Mesendoderm (in vitro differentiated cells): ENCODE measurements at regions not wholly inside any gene's neighbourhood (a gene's known extent, or its start where the extent isn't known, plus 50 kb on each side); places are given as distances from the start of the nearest gene placed in this dataset.

ENCODE experiments used
- DNase-seq: peaks from one replicate; pipeline ENCODE4 v3.0.0; 2013
- H2AK5ac ChIP-seq: 2 replicates; pipeline ENCODE4 v1.6.1; 2013; ENCODE audit warnings: low read length, inconsistent platforms
- H2BK120ac ChIP-seq: 2 replicates; pipeline ENCODE4 v1.6.1; 2013; ENCODE audit warnings: low read depth, mild to moderate bottlenecking, low read length, moderate library complexity, mixed read lengths
- H2BK15ac ChIP-seq: replicated peaks from 2 replicates; pipeline ENCODE4 v1.6.1; 2013; ENCODE audit warnings: low read depth, mild to moderate bottlenecking, moderate library complexity
- H2BK5ac ChIP-seq: 2 replicates; pipeline ENCODE4 v1.6.1; 2013; ENCODE audit warnings: low read length, inconsistent platforms
- H3K18ac ChIP-seq: 2 replicates; pipeline ENCODE4 v1.6.1; 2013; ENCODE audit warnings: mild to moderate bottlenecking, low read length, mixed read lengths
- H3K23ac ChIP-seq: one replicate; pipeline ENCODE4 v1.6.1; 2013; ENCODE audit warnings: low read length
- H3K27ac ChIP-seq: 2 replicates; pipeline ENCODE4 v1.5.1; 2013; ENCODE audit warnings: low read depth, mild to moderate bottlenecking, inconsistent platforms, low read length, moderate library complexity
- H3K27me3 ChIP-seq: 2 replicates; pipeline ENCODE4 v1.6.1; 2013; ENCODE audit warnings: low read length, control low read depth, mild to moderate bottlenecking, inconsistent platforms; ENCODE audit not compliant: insufficient read depth, poor library complexity
- H3K36me3 ChIP-seq: 2 replicates; pipeline ENCODE4 v1.6.1; 2013; ENCODE audit warnings: low read length, inconsistent platforms; ENCODE audit not compliant: control insufficient read depth, insufficient read depth
- H3K4ac ChIP-seq: one replicate; pipeline ENCODE4 v1.6.1; 2013; ENCODE audit warnings: low read depth, mild to moderate bottlenecking, low read length, moderate library complexity
- H3K4me1 ChIP-seq: 2 replicates; pipeline ENCODE4 v1.6.1; 2013; ENCODE audit warnings: low read depth, low read length, inconsistent platforms; ENCODE audit not compliant: control insufficient read depth
- H3K4me2 ChIP-seq: 2 replicates; pipeline ENCODE4 v1.6.1; 2013; ENCODE audit warnings: low read length
- H3K4me3 ChIP-seq: 2 replicates; pipeline ENCODE4 v1.5.1; 2013; ENCODE audit warnings: mild to moderate bottlenecking, low read length
- H3K56ac ChIP-seq: one replicate; pipeline ENCODE4 v1.6.1; 2013; ENCODE audit warnings: low read length
- H3K79me1 ChIP-seq: 2 replicates; pipeline ENCODE4 v1.6.1; 2013; ENCODE audit warnings: low read length, inconsistent platforms
- H3K79me2 ChIP-seq: 2 replicates; pipeline ENCODE4 v1.6.1; 2013; ENCODE audit warnings: mild to moderate bottlenecking, low read length; ENCODE audit not compliant: control insufficient read depth, insufficient read depth
- H3K9ac ChIP-seq: 2 replicates; pipeline ENCODE4 v1.6.1; 2013; ENCODE audit warnings: low read length, inconsistent platforms
- H4K5ac ChIP-seq: one replicate; pipeline ENCODE4 v1.6.1; 2013; ENCODE audit warnings: low read length
- H4K8ac ChIP-seq: one replicate; pipeline ENCODE4 v1.6.1; 2013; ENCODE audit warnings: low read depth, mild to moderate bottlenecking, control low read depth, low read length, moderate library complexity
- WGBS: extraction: QIAGEN DNeasy Blood & Tissue Kit; methylation state at CpG from one replicate; pipeline ENCODE4 v1.1.7; 2013; ENCODE audit warnings: low lambda C conversion rate, missing lambda C conversion rate; ENCODE audit not compliant: insufficient coverage; ENCODE audit errors: extremely low coverage; 5-methylcytosine and 5-hydroxymethylcytosine counted together

GRCh38 chr12:25785134-25785533 is 173.3 kb upstream of the RASSF8 start:
- no peak for DNase-seq
- Histone ChIP-seq H2BK5ac (no peak overlapping the region), H2AK5ac (no peak overlapping the region)

GRCh38 chr12:25787701-25788100 is 170.8 kb upstream of the RASSF8 start:
- Histone ChIP-seq H2BK120ac (peak overlapping the region; percentile 67), H4K8ac (no peak overlapping the region), H3K4me3 (no peak overlapping the region), H3K4me2 (no peak overlapping the region), H3K56ac (no peak overlapping the region), H3K4me1 (no peaks in the 10 kb centered on the region), H2BK5ac (no peak overlapping the region), H3K36me3 (no peaks in the 10 kb centered on the region), H4K5ac (no peak overlapping the region), H2BK15ac (no peak overlapping the region), H3K18ac (no peak overlapping the region), H3K79me1 (no peaks in the 10 kb centered on the region), H3K4ac (no peak overlapping the region), H3K9ac (no peak overlapping the region), H3K23ac (no peak overlapping the region), H3K27ac (no peak overlapping the region), H3K79me2 (no peaks in the 10 kb centered on the region), H2AK5ac (no peak overlapping the region), H3K27me3 (no peaks in the 10 kb centered on the region)
- no CpG with 5 or more reads among the region's 2 CpGs for WGBS
- no peak for DNase-seq

More at GRCh38 chr12:25785134-25785533, 173.3 kb upstream of the RASSF8 start:
- WGBS = no CpG with 5 or more reads among the region's 4 CpGs
- Histone ChIP-seq H3K4me3 (no peak overlapping the region), H3K79me2 (no peaks in the 10 kb centered on the region), H3K27ac (no peak overlapping the region), H3K23ac (no peak overlapping the region), H4K8ac (no peak overlapping the region), H3K4me2 (no peak overlapping the region), H3K56ac (no peak overlapping the region), H3K36me3 (no peaks in the 10 kb centered on the region), H2BK120ac (no peak overlapping the region), H3K79me1 (no peaks in the 10 kb centered on the region), H2BK15ac (no peak overlapping the region), H3K27me3 (no peaks in the 10 kb centered on the region), H4K5ac (no peak overlapping the region), H3K18ac (no peak overlapping the region), H3K4me1 (no peaks in the 10 kb centered on the region), H3K9ac (no peak overlapping the region), H3K4ac (no peak overlapping the region)

- no peak overlapping the region for H4K8ac ChIP-seq
- H3K56ac ChIP-seq = no peak overlapping the region
- H3K36me3 ChIP-seq = no peaks in the 10 kb centered on the region
- H3K27me3 ChIP-seq = no peaks in the 10 kb centered on the region
- peak; percentile 35 for DNase-seq
- H3K4me3 ChIP-seq = no peak overlapping the region
- no peaks in the 10 kb centered on the region for H3K79me2 ChIP-seq
- no peak overlapping the region for H3K9ac ChIP-seq
- H4K5ac ChIP-seq = no peak overlapping the region
- WGBS = no CpG with 5 or more reads among the region's 1 CpG
- H3K4ac ChIP-seq = no peak overlapping the region
- H3K79me1 ChIP-seq = no peaks in the 10 kb centered on the region
- H3K4me2 ChIP-seq = no peak overlapping the region
- peak overlapping the region; percentile 85 for H2BK120ac ChIP-seq
- no peak overlapping the region for H2BK5ac ChIP-seq
- no peak overlapping the region for H2AK5ac ChIP-seq
- H3K23ac ChIP-seq = no peak overlapping the region
- H2BK15ac ChIP-seq = no peak overlapping the region
- no peak overlapping the region for H3K18ac ChIP-seq
- H3K4me1 ChIP-seq = no peaks in the 10 kb centered on the region
- H3K27ac ChIP-seq = no peak overlapping the region
Observed at GRCh38 chr12:25788707-25789442, 169.6 kb upstream of the RASSF8 start.

GRCh38 chr12:25789541-25789944 is 168.9 kb upstream of the RASSF8 start:
- no CpG with 5 or more reads among the region's 4 CpGs for WGBS
- no peak overlapping the region for H3K9ac ChIP-seq
- H3K4me3 ChIP-seq = no peak overlapping the region
- no peak overlapping the region for H3K27ac ChIP-seq
- H3K4ac ChIP-seq = no peak overlapping the region
- no peak overlapping the region for H4K8ac ChIP-seq
- no peak overlapping the region for H3K23ac ChIP-seq
- H4K5ac ChIP-seq = no peak overlapping the region
- H2BK5ac ChIP-seq = no peak overlapping the region
- no peaks in the 10 kb centered on the region for H3K36me3 ChIP-seq
- no peaks in the 10 kb centered on the region for H3K79me2 ChIP-seq
- no peak overlapping the region for H3K56ac ChIP-seq
- H3K27me3 ChIP-seq = no peaks in the 10 kb centered on the region
- H2AK5ac ChIP-seq = no peak overlapping the region
- H3K79me1 ChIP-seq = no peaks in the 10 kb centered on the region
- H3K18ac ChIP-seq = no peak overlapping the region
- H3K4me2 ChIP-seq = no peak overlapping the region
- no peak overlapping the region for H2BK120ac ChIP-seq
- no peaks in the 10 kb centered on the region for H3K4me1 ChIP-seq
- no peak overlapping the region for H2BK15ac ChIP-seq
- DNase-seq = peak; percentile 57

GRCh38 chr12:25792031-25792430 is 166.5 kb upstream of the RASSF8 start:
- WGBS = 100% methylated on average over 1 of the region's 1 CpG
- Histone ChIP-seq H2BK120ac (no peak overlapping the region), H3K4ac (no peak overlapping the region), H2AK5ac (no peak overlapping the region), H3K27ac (no peak overlapping the region), H3K79me2 (no peaks in the 10 kb centered on the region), H3K4me3 (no peak overlapping the region), H3K4me2 (no peak overlapping the region), H3K56ac (no peak overlapping the region), H4K5ac (no peak overlapping the region), H2BK15ac (no peak overlapping the region), H2BK5ac (no peak overlapping the region), H3K23ac (no peak overlapping the region), H3K4me1 (no peaks in the 10 kb centered on the region), H3K36me3 (no peaks in the 10 kb centered on the region), H3K79me1 (no peaks in the 10 kb centered on the region), H4K8ac (no peak overlapping the region), H3K27me3 (no peaks in the 10 kb centered on the region), H3K18ac (no peak overlapping the region), H3K9ac (no peak overlapping the region)
- DNase-seq = no peak

GRCh38 chr12:25793196-25793595 is 165.3 kb upstream of the RASSF8 start:
- H3K23ac ChIP-seq = no peak overlapping the region
- no peak overlapping the region for H3K56ac ChIP-seq
- no peaks in the 10 kb centered on the region for H3K36me3 ChIP-seq
- H2BK5ac ChIP-seq = no peak overlapping the region
- no peak overlapping the region for H2AK5ac ChIP-seq
- no peaks in the 10 kb centered on the region for H3K4me1 ChIP-seq
- H3K79me1 ChIP-seq = no peaks in the 10 kb centered on the region
- DNase-seq = no peak
- no CpG with 5 or more reads among the region's 3 CpGs for WGBS
- H3K18ac ChIP-seq = no peak overlapping the region
- H2BK120ac ChIP-seq = no peak overlapping the region
- H3K9ac ChIP-seq = no peak overlapping the region
- no peaks in the 10 kb centered on the region for H3K27me3 ChIP-seq
- no peak overlapping the region for H3K4me3 ChIP-seq
- H3K4ac ChIP-seq = no peak overlapping the region
- no peaks in the 10 kb centered on the region for H3K79me2 ChIP-seq
- H4K5ac ChIP-seq = no peak overlapping the region
- H3K4me2 ChIP-seq = no peak overlapping the region
- H3K27ac ChIP-seq = no peak overlapping the region
- no peak overlapping the region for H2BK15ac ChIP-seq
- no peak overlapping the region for H4K8ac ChIP-seq
